Progenitor cell of endocrine pancreas (in vitro differentiated cells): ENCODE measurements at regions not wholly inside any gene's neighbourhood (a gene's known extent, or its start where the extent isn't known, plus 50 kb on each side); places are given as distances from the start of the nearest gene placed in this dataset.
"Not testable (repeated sequence)": the region's sequence is repeated elsewhere in the genome, so short reads cannot be mapped to it uniquely, and the experiment has no call there.

Experiments
- DNase-seq: peaks from one replicate; pipeline ENCODE4 v3.0.0; 2021; ENCODE audit warnings: low spot score; ENCODE audit not compliant: unreplicated experiment
- H3K27ac Mint-ChIP-seq: 2 replicates; pipeline ENCODE4 v1.8.0; 2021; ENCODE audit warnings: mild to moderate bottlenecking, moderate library complexity, mixed read lengths
- H3K27me3 Mint-ChIP-seq: 2 replicates; pipeline ENCODE4 v1.8.0; 2021; ENCODE audit warnings: mixed read lengths
- H3K36me3 Mint-ChIP-seq: 2 replicates; pipeline ENCODE4 v1.8.0; 2022; ENCODE audit warnings: mixed read lengths; ENCODE audit not compliant: insufficient read depth
- H3K4me1 Mint-ChIP-seq: 2 replicates; pipeline ENCODE4 v1.8.0; 2021; ENCODE audit warnings: low read depth, mixed read lengths
- H3K4me3 Mint-ChIP-seq: 2 replicates; pipeline ENCODE4 v1.8.0; 2021; ENCODE audit warnings: low read depth, mild to moderate bottlenecking, moderate library complexity, mixed read lengths
- H3K9me3 Mint-ChIP-seq: 2 replicates; pipeline ENCODE4 v1.8.0; 2021; ENCODE audit warnings: low read depth, mixed read lengths
- CTCF ChIP-seq: fragments of 200-600 bp; sonication (generic); IDR thresholded peaks from one replicate; pipeline ENCODE4 v1.5.0; 2021; ENCODE audit warnings: antibody characterized with exemption, mild to moderate bottlenecking; ENCODE audit not compliant: unreplicated experiment

GRCh38 chr16:16763449-16763848, 384.5 kb downstream of the NPIPA7 start:
- Mint-ChIP-seq H3K27me3 (peaks cover 9% of the 10 kb centered on the region), H3K36me3 (no peaks in the 10 kb centered on the region), H3K4me3 (no peak overlapping the region), H3K27ac (no peak overlapping the region), H3K4me1 (peaks cover 2% of the 10 kb centered on the region), H3K9me3 (peaks cover 6% of the 10 kb centered on the region)
- no peak for DNase-seq
- TF ChIP-seq CTCF: no peak

GRCh38 chr16:16770717-16771116, 391.8 kb downstream of the NPIPA7 start:
- not testable (repeated sequence) for H3K36me3 Mint-ChIP-seq, H3K27me3 Mint-ChIP-seq, H3K9me3 Mint-ChIP-seq, H3K4me1 Mint-ChIP-seq, DNase-seq, H3K4me3 Mint-ChIP-seq, H3K27ac Mint-ChIP-seq

GRCh38 chr16:16774389-16774788, 395.4 kb downstream of the NPIPA7 start:
- no peaks in the 10 kb centered on the region for H3K4me1 Mint-ChIP-seq
- DNase-seq: no peak
- no peaks in the 10 kb centered on the region for H3K9me3 Mint-ChIP-seq
- no peak overlapping the region for H3K4me3 Mint-ChIP-seq
- H3K36me3 Mint-ChIP-seq: no peaks in the 10 kb centered on the region
- H3K27me3 Mint-ChIP-seq: no peaks in the 10 kb centered on the region
- no peak overlapping the region for H3K27ac Mint-ChIP-seq
- TF ChIP-seq CTCF: no peak

GRCh38 chr16:16778332-16778731, 399.4 kb downstream of the NPIPA7 start:
- Mint-ChIP-seq H3K4me3 (no peak overlapping the region), H3K27ac (no peak overlapping the region), H3K9me3 (no peaks in the 10 kb centered on the region), H3K4me1 (no peaks in the 10 kb centered on the region), H3K36me3 (no peaks in the 10 kb centered on the region), H3K27me3 (peaks cover 11% of the 10 kb centered on the region)
- DNase-seq: no peak
- TF ChIP-seq CTCF: no peak

GRCh38 chr16:16780588-16780987, 401.6 kb downstream of the NPIPA7 start:
- no peak overlapping the region for H3K4me3 Mint-ChIP-seq
- no peak for DNase-seq
- no peaks in the 10 kb centered on the region for H3K36me3 Mint-ChIP-seq
- H3K27ac Mint-ChIP-seq: no peak overlapping the region
- no peaks in the 10 kb centered on the region for H3K9me3 Mint-ChIP-seq
- H3K4me1 Mint-ChIP-seq: no peaks in the 10 kb centered on the region
- peaks cover 11% of the 10 kb centered on the region for H3K27me3 Mint-ChIP-seq
- TF ChIP-seq CTCF: no peak

- Mint-ChIP-seq H3K36me3 (no peaks in the 10 kb centered on the region), H3K27ac (no peak overlapping the region), H3K9me3 (no peaks in the 10 kb centered on the region), H3K27me3 (peaks cover 11% of the 10 kb centered on the region), H3K4me1 (no peaks in the 10 kb centered on the region), H3K4me3 (no peak overlapping the region)
- TF ChIP-seq CTCF: no peak
- no peak for DNase-seq
These were observed 403.2 kb downstream of the NPIPA7 start for GRCh38 chr16:16782153-16782552.
